HG02938 (cell line): ENCODE measurements at regions not wholly inside any gene's neighbourhood (a gene's known extent, or its start where the extent isn't known, plus 50 kb on each side); places are given as distances from the start of the nearest gene placed in this dataset.
"Not testable (repeated sequence)": the region's sequence is repeated elsewhere in the genome, so short reads cannot be mapped to it uniquely, and the experiment has no call there.

Source experiments
- ATAC-seq: cut with Tn5 transposase; IDR thresholded peaks from one replicate; pipeline ENCODE4 v1.9.1; 2021; ENCODE audit warnings: mild to moderate bottlenecking, moderate library complexity; ENCODE audit not compliant: unreplicated experiment

GRCh38 chr14:105884192-105884807 lies 357.9 kb downstream of the TMEM121 start:
- ATAC-seq = not testable (repeated sequence)

DNA sequence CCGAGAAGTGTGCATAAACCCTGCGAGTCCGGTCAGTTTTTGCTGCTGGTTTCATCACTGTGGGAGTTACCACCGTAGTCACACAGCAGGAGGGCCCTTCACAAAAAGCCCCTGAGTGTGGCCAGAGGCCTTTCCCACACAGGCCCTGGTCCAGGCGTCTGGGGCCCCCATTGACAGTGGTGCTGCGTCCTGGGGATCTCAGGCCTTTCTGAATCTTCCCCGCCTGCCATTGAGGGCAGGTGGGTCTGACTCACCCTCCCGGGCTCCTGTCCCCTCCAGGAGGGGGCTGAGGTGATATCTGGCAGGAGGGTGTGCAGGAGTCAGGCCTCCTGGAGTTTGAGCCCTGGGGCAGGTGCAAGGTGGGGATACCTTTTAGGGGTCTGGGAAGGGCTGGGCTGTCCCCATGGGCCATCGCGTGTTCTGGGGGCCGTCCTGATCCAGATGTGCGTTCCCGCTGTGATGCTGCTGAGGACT lies 358.5 kb downstream of the TMEM121 start:
- no peak for ATAC-seq

GRCh38 chr14:105885561-105886320 lies 359.4 kb downstream of the TMEM121 start:
- no peak for ATAC-seq

DNA sequence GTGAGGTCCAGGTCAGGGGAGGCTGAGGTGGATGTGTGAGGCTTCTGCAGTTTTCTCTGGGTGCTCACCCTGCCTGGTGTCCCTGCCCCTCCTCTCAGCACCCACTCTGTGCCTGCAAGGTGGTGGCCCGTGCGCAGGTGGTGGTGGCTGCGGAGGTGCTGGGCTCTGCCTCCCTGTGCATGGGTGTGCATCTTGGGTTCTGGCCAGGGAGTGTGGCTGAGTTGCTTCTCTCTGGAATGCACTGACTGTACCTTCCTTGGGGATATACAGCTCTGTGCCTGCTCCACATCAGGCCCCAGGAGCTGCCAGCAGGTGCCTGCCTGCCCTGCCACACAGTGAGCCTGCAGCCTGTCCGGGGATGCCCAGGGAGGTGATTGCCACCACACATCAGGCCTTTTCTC lies 360.4 kb downstream of the TMEM121 start:
- ATAC-seq = not testable (repeated sequence)

DNA sequence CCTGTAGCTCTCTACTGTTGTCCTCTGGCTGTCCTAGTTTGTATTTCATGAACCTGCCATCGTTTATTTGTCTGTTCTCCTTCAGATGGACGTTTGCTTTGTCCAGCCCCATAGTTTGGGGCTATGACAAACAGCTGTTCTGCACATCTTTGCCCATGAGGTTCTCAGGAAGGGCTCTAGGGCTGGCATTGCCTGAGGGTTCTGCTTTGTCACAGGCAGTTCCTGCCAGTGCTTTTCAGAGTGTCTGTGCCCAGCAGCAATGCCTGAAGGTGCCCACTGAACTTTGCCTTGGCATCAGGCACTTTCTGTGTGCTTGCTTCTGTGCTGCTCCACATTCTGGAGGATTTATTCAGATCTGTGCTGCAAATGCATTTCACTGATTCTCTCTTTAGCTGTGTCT lies 361.3 kb downstream of the TMEM121 start:
- no peak for ATAC-seq

GRCh38 chr14:105888151-105888550 lies 361.8 kb downstream of the TMEM121 start:
- ATAC-seq = no peak

DNA sequence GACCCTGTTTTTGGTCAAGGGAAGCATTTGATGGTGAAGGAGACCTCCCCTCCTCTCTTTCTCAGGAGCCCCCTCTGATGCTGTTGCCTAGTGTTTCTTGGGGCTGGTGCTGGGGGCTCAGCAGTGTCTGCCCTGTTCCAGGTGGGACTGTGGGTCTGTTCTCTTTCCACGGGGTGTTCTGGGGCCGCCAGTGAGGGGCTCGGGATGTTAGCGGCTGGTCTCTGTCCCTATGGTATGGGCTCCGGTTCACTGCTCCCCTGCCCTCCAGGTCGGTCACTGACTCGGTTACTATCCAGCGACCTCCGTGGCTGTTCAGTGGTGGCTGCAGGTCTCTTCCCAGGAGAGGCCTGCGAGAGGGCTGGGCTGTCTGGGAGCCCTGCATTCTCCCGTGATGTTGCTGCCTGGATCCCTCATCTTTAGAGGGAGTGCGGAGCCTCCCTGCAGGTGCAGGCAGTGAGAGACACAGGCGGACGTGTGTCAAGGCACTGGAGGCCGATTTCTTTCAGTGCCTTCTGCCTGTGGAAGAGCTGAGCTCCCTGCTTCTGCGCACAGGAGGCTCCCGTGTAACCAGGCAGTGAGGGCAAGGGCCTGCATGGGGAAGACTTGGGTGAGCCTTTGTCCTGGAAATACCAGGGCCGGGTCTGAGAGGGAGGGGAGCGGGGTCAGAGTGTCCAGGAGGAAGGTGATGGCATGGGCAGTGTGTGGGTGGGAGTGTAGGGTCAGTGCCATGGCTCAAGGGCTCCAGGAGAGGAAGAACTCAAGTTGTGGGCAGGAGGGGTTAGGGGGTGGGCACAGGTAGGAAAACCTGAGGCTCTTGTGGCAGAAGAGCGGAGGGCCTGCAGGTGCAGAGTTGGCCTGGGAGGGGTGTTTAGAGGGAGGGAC lies 362.6 kb downstream of the TMEM121 start:
- no peak for ATAC-seq

DNA sequence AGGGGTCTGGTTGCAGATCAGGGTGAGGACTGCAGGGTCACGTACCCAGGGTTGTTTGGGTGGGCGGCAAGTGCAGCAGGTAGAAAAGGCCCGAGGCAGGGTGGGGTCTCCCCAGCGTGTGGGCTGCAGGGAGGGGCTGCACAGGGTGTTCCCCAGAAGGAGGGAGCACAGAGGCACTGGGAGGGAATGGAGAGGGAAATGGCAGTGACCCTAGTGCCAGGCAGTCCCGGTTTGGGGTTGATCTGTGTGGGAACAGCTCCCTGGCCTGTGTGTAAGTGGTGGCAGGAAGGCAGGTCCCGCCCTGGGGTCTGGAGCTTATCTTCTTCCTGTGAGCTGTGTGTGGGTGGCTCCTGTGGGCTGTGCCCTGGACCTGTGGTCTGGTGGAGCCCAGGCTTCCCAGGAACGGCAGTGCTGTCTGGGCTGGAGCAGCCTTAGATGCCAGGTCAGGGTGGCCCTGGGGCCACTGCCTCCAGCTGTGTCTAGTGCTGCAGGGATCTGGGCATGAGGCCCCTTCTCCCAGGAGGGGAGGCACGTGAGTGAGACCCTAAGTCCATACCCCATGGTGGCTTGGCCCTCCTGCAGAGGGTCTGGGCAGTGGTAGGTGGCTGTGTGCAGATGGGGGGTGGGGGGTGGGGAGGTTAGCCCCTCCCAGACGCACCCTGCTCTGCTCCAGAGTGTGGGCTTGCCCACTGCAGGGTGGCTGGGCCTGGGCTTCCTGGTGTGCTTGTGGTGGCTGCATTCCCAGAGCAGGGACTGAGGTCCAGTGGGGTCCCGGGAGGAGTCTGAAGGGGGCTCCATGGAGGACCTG lies 363.5 kb downstream of the TMEM121 start:
- no peak for ATAC-seq

GRCh38 chr14:105890474-105891220 lies 364.3 kb downstream of the TMEM121 start:
- ATAC-seq = no peak

DNA sequence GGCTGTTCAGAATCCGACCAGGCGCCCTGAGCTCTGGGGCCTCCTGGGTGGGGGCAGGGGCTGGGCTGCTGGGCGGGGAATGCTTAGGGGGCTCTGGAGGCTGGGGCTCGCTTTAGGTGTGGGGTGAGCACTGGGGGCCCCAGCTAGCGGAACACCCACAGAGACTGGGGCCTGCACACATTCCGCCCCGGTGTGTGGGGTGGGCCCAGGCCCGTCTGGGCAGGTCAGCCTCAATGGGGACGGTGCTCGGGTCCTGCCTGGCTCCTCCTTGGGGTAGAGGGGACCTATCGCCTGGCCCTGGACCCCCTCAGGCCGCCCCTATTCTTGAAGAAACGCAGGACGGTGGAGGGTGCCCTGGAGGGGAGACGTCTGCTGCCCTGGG lies 364.8 kb downstream of the TMEM121 start:
- no peak for ATAC-seq

GRCh38 chr14:105891631-105892452 lies 365.5 kb downstream of the TMEM121 start:
- no peak for ATAC-seq

GRCh38 chr14:105892453-105893441 lies 366.4 kb downstream of the TMEM121 start:
- ATAC-seq = not testable (repeated sequence)

- not testable (repeated sequence) for ATAC-seq
Observed at GRCh38 chr14:105893686-105894085, 367.3 kb downstream of the TMEM121 start.

DNA sequence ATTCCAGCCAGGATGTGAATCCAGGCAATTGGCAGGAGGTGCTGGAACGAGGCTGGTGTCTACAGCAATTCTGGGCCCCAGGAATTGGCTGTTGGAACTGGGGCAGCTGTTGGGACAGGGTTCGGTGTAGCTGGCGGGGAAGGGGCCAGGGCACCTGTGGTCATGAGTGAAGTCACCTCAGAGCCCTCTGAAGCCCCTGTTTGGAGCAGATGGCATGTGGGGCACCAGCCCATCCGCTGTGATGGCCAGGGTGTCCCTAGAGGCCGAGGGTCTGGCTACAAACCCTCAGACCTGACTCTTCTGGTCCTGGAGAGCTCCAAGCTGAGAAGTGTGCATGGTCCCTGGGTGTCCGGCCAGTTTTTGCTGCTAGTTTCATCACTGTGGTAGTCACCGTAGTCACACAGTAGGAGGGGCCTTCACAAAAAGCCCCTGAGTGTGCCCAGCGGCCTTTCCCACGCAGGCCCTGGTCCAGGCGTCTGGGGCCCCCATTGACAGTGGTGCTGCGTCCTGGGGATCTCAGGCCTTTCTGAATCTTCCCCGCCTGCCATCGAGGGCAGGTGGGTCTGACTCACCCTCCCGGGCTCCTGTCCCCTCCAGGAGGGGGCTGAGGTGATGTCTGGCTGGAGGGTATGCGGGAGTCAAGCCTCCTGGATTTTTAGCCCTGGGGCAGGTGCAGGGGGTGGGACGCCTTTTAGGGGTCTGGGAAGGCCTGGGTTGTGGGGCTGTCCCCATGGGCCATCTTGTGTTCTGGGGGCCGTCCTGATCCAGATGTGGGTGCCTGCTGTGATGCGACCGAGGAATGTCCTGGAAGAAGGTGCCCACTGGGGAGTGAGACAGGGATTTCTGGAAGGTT lies 368.0 kb downstream of the TMEM121 start:
- no peak for ATAC-seq

- ATAC-seq = no peak
Observed at GRCh38 chr14:105894978-105895881, 368.8 kb downstream of the TMEM121 start.

DNA sequence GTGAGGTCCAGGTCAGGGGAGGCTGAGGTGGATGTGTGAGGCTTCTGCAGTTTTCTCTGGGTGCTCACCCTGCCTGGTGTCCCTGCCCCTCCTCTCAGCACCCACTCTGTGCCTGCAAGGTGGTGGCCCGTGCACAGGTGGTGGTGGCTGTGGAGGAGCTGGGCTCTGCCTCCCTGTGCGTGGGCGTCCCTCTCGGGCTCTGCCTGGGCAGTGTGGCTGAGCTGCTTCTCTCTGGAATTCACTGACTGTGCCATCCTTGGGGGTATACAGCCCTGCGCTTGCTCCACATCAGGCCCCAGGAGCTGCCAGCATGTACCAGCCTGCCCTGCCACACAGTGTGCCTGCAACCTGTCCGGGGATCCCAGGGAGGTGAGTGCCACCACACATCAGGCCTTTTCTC lies 369.8 kb downstream of the TMEM121 start:
- not testable (repeated sequence) for ATAC-seq
